ENCODE measurements at regions not wholly inside any gene's neighbourhood (a gene's known extent, or its start where the extent isn't known, plus 50 kb on each side); places are given as distances from the start of the nearest gene placed in this dataset.
"Not testable (repeated sequence)": the region's sequence is repeated elsewhere in the genome, so short reads cannot be mapped to it uniquely, and the experiment has no call there.

GRCh38 chrX:980587-981235, 231.7 kb downstream of the CRLF2 start:
- no peak for DNase-seq (ENCODE audit: low read depth)
- in situ Hi-C loops (cut with HindIII; ENCODE audit: low sequenced_read_pairs): no loop called here
- H3K4me3 ChIP-seq (ENCODE audit: low read depth, low read length): no peak overlapping the region
- no peak for TF ChIP-seq CTCF (IDR thresholded peaks at IDR 0.05; ENCODE audit: low read depth, low read length, missing control alignments)

- H3K4me3 ChIP-seq (ENCODE audit: low read depth, low read length); in situ Hi-C loops (cut with HindIII; ENCODE audit: low sequenced_read_pairs); DNase-seq (ENCODE audit: low read depth): not testable (repeated sequence)
Observed at GRCh38 chrX:979127-979526, 233.3 kb downstream of the CRLF2 start.

GRCh38 chrX:973010-973632, 239.3 kb downstream of the CRLF2 start:
- H3K4me3 ChIP-seq (ENCODE audit: low read depth, low read length): no peak overlapping the region
- no peak for DNase-seq (ENCODE audit: low read depth)
- TF ChIP-seq CTCF (IDR thresholded peaks at IDR 0.05; ENCODE audit: low read depth, low read length, missing control alignments): no peak
- in situ Hi-C loops (cut with HindIII; ENCODE audit: low sequenced_read_pairs): no loop called here

GRCh38 chrX:968148-968965, 244.1 kb downstream of the CRLF2 start:
- DNase-seq (ENCODE audit: low read depth): no peak
- H3K4me3 ChIP-seq (ENCODE audit: low read depth, low read length): no peak overlapping the region
- in situ Hi-C loops (cut with HindIII; ENCODE audit: low sequenced_read_pairs): no loop called here
- no peak for TF ChIP-seq CTCF (IDR thresholded peaks at IDR 0.05; ENCODE audit: low read depth, low read length, missing control alignments)

GRCh38 chrX:966396-967070, 245.9 kb downstream of the CRLF2 start:
- TF ChIP-seq CTCF (IDR thresholded peaks at IDR 0.05; ENCODE audit: low read depth, low read length, missing control alignments): no peak
- no peak for DNase-seq (ENCODE audit: low read depth)
- in situ Hi-C loops (cut with HindIII; ENCODE audit: low sequenced_read_pairs): no loop called here
- no peak overlapping the region for H3K4me3 ChIP-seq (ENCODE audit: low read depth, low read length)

- DNase-seq (ENCODE audit: low read depth): no peak
- H3K4me3 ChIP-seq (ENCODE audit: low read depth, low read length): no peak overlapping the region
- no peak for TF ChIP-seq CTCF (IDR thresholded peaks at IDR 0.05; ENCODE audit: low read depth, low read length, missing control alignments)
- in situ Hi-C loops (cut with HindIII; ENCODE audit: low sequenced_read_pairs): no loop called here
Observed at GRCh38 chrX:964831-965416, 247.5 kb downstream of the CRLF2 start.

All from astrocyte of the cerebellum (primary cell).